Progenitor cell of endocrine pancreas (in vitro differentiated cells): ENCODE measurements at regions not wholly inside any gene's neighbourhood (a gene's known extent, or its start where the extent isn't known, plus 50 kb on each side); places are given as distances from the start of the nearest gene placed in this dataset.

Experiments
- DNase-seq: peaks from one replicate; pipeline ENCODE4 v3.0.0; 2021; ENCODE audit warnings: low spot score; ENCODE audit not compliant: unreplicated experiment
- H3K27ac Mint-ChIP-seq: 2 replicates; pipeline ENCODE4 v1.8.0; 2021; ENCODE audit warnings: mild to moderate bottlenecking, moderate library complexity, mixed read lengths
- H3K27me3 Mint-ChIP-seq: 2 replicates; pipeline ENCODE4 v1.8.0; 2021; ENCODE audit warnings: mixed read lengths
- H3K36me3 Mint-ChIP-seq: 2 replicates; pipeline ENCODE4 v1.8.0; 2022; ENCODE audit warnings: mixed read lengths; ENCODE audit not compliant: insufficient read depth
- H3K4me1 Mint-ChIP-seq: 2 replicates; pipeline ENCODE4 v1.8.0; 2021; ENCODE audit warnings: low read depth, mixed read lengths
- H3K4me3 Mint-ChIP-seq: 2 replicates; pipeline ENCODE4 v1.8.0; 2021; ENCODE audit warnings: low read depth, mild to moderate bottlenecking, moderate library complexity, mixed read lengths
- H3K9me3 Mint-ChIP-seq: 2 replicates; pipeline ENCODE4 v1.8.0; 2021; ENCODE audit warnings: low read depth, mixed read lengths
- CTCF ChIP-seq: fragments of 200-600 bp; sonication (generic); IDR thresholded peaks from one replicate; pipeline ENCODE4 v1.5.0; 2021; ENCODE audit warnings: antibody characterized with exemption, mild to moderate bottlenecking; ENCODE audit not compliant: unreplicated experiment

GRCh38 chr4:35934320-35934981, 309.9 kb downstream of the ARAP2 start:
- no peak for DNase-seq
- Mint-ChIP-seq H3K27ac (no peak overlapping the region), H3K4me1 (peaks cover 11% of the 10 kb centered on the region), H3K9me3 (no peaks in the 10 kb centered on the region), H3K27me3 (peaks cover 18% of the 10 kb centered on the region), H3K4me3 (no peak overlapping the region), H3K36me3 (no peaks in the 10 kb centered on the region)
- peak; percentile 74 for TF ChIP-seq CTCF

- Mint-ChIP-seq H3K4me1 (peaks cover 4% of the 10 kb centered on the region), H3K4me3 (no peak overlapping the region), H3K27me3 (no peaks in the 10 kb centered on the region), H3K9me3 (no peaks in the 10 kb centered on the region), H3K36me3 (no peaks in the 10 kb centered on the region), H3K27ac (no peak overlapping the region)
- no peak for DNase-seq
- TF ChIP-seq CTCF = no peak
These were observed 305.4 kb downstream of the ARAP2 start for GRCh38 chr4:35938936-35939335.

- no peaks in the 10 kb centered on the region for H3K36me3 Mint-ChIP-seq
- H3K4me3 Mint-ChIP-seq = no peak overlapping the region
- no peaks in the 10 kb centered on the region for H3K9me3 Mint-ChIP-seq
- DNase-seq = no peak
- H3K27me3 Mint-ChIP-seq = no peaks in the 10 kb centered on the region
- H3K4me1 Mint-ChIP-seq = no peaks in the 10 kb centered on the region
- no peak for TF ChIP-seq CTCF
- no peak overlapping the region for H3K27ac Mint-ChIP-seq
These were observed 304.6 kb downstream of the ARAP2 start for GRCh38 chr4:35939751-35940150.

GRCh38 chr4:35942092-35942491, 302.2 kb downstream of the ARAP2 start:
- Mint-ChIP-seq H3K4me3 (no peak overlapping the region), H3K27ac (no peak overlapping the region), H3K4me1 (no peaks in the 10 kb centered on the region), H3K9me3 (no peaks in the 10 kb centered on the region), H3K36me3 (no peaks in the 10 kb centered on the region), H3K27me3 (no peaks in the 10 kb centered on the region)
- no peak for TF ChIP-seq CTCF
- no peak for DNase-seq

GRCh38 chr4:35943606-35944005, 300.7 kb downstream of the ARAP2 start:
- no peak for DNase-seq
- Mint-ChIP-seq H3K4me3 (no peak overlapping the region), H3K9me3 (no peaks in the 10 kb centered on the region), H3K27ac (no peak overlapping the region), H3K36me3 (no peaks in the 10 kb centered on the region), H3K4me1 (no peaks in the 10 kb centered on the region), H3K27me3 (no peaks in the 10 kb centered on the region)
- TF ChIP-seq CTCF = no peak
